ENCODE measurements at regions not wholly inside any gene's neighbourhood (a gene's known extent, or its start where the extent isn't known, plus 50 kb on each side); places are given as distances from the start of the nearest gene placed in this dataset.
"Not testable (repeated sequence)": the region's sequence is repeated elsewhere in the genome, so short reads cannot be mapped to it uniquely, and the experiment has no call there.

DNA sequence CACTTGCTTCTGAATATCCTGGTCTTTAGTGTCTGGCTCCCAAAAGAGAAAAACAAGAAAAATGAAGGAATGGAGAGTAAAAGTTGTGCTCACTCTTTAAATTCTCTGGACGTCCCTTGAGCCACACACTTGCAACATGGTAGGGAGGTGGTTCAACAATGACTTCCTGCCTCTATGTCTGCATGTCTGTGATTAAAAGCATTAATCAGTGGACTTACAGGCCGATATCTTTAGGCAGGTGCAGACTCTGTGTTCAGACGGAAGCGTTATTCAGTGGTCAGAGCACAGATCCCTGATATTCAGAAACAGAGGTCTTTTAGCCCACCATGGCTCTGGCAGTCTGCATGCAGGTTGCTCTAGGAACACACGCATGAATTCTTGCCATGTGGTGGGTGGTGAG lies 1920.0 kb upstream of the RAG2 start:
- Histone ChIP-seq H3K27me3 (no peaks in the 10 kb centered on the region), H3K27ac (no peak overlapping the region), H3K36me3 (no peaks in the 10 kb centered on the region), H3K4me3 (ENCODE audit: low read depth in 1 of 2, low read length in 1 of 2) (no peak overlapping the region), H3K9me3 (no peaks in the 10 kb centered on the region), H3K4me1 (ENCODE audit: control insufficient read depth in 1 of 2, insufficient read depth in 1 of 2, low read depth in 1 of 2, low read length in 1 of 2) (no peaks in the 10 kb centered on the region)
- TF ChIP-seq, protein P1, sequence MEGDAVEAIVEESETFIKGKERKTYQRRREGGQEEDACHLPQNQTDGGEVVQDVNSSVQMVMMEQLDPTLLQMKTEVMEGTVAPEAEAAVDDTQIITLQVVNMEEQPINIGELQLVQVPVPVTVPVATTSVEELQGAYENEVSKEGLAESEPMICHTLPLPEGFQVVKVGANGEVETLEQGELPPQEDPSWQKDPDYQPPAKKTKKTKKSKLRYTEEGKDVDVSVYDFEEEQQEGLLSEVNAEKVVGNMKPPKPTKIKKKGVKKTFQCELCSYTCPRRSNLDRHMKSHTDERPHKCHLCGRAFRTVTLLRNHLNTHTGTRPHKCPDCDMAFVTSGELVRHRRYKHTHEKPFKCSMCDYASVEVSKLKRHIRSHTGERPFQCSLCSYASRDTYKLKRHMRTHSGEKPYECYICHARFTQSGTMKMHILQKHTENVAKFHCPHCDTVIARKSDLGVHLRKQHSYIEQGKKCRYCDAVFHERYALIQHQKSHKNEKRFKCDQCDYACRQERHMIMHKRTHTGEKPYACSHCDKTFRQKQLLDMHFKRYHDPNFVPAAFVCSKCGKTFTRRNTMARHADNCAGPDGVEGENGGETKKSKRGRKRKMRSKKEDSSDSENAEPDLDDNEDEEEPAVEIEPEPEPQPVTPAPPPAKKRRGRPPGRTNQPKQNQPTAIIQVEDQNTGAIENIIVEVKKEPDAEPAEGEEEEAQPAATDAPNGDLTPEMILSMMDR (IDR thresholded peaks at IDR 0.05) = no peak

DNA sequence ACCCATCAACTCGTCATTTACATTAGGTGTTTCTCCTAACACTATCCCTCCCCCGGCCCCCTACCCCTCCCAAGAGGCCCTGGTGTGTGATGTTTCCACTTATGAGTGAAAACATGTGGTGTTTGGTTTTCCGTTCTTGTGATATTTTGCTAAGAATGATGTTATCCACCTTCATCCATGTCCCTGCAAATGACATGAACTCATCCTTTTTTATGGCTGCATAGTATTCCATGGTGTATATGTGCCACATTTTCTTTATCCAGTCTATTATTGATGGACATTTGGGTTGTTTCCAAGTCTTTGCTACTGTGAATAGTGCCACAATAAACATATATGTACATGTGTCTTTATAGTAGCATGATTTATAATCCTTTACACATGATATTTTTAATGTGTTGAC lies 1914.8 kb upstream of the RAG2 start:
- not testable (repeated sequence) for H3K4me1 ChIP-seq (ENCODE audit: control insufficient read depth in 1 of 2, insufficient read depth in 1 of 2, low read depth in 1 of 2, low read length in 1 of 2); H3K36me3 ChIP-seq

DNA sequence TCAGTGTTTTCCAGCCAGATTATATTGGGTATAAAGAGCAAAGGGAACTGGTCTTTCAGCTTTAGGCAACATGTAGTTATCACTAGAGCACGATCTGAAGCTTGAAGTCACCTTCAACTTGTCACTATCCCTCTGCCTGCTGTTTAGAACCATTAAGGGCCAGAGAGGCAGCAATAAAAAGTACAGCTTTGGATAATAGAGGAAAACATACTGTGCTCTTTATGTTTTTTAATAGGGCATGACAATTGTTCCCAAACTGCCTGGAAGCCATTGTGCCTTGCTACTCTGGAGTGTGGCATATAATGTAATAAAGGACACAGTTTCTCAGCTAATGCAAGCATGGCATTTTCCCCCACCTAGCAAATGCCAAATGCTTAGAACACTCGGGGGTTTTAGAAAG lies 1912.0 kb upstream of the RAG2 start:
- Histone ChIP-seq H3K4me3 (ENCODE audit: low read depth in 1 of 2, low read length in 1 of 2) (no peak overlapping the region), H3K27ac (no peak overlapping the region), H3K36me3 (no peaks in the 10 kb centered on the region), H3K27me3 (no peaks in the 10 kb centered on the region), H3K9me3 (no peaks in the 10 kb centered on the region), H3K4me1 (ENCODE audit: control insufficient read depth in 1 of 2, insufficient read depth in 1 of 2, low read depth in 1 of 2, low read length in 1 of 2) (no peaks in the 10 kb centered on the region)
- TF ChIP-seq, protein P1 (IDR thresholded peaks at IDR 0.05) = no peak

More for the DNA sequence above, 1914.8 kb upstream of the RAG2 start:
- not testable (repeated sequence) for H3K27ac ChIP-seq; H3K4me3 ChIP-seq (ENCODE audit: low read depth in 1 of 2, low read length in 1 of 2); H3K27me3 ChIP-seq; H3K9me3 ChIP-seq

DNA sequence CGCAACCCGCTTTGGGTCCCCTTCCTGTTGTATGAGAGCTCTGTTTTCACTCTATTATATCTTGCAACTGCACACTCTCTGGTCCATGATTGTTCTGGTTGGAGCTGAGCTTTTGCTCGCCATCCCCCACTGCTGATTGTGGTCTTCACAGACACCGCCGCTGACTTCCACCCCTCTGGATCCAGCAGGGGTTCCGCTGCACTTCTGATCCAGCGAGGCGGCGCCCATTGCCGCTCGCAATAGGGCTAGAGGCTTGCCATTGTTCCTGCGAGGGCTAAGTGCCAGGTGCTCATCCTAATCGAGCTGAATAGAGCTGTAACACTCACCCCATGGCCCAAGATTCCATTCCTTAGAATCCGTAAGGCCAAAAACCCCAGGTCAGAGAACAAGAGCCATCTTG lies 1905.8 kb upstream of the RAG2 start:
- Histone ChIP-seq H3K36me3 (no peaks in the 10 kb centered on the region), H3K27me3 (no peaks in the 10 kb centered on the region), H3K4me3 (ENCODE audit: low read depth in 1 of 2, low read length in 1 of 2) (no peak overlapping the region), H3K9me3 (no peaks in the 10 kb centered on the region), H3K27ac (no peak overlapping the region), H3K4me1 (ENCODE audit: control insufficient read depth in 1 of 2, insufficient read depth in 1 of 2, low read depth in 1 of 2, low read length in 1 of 2) (no peaks in the 10 kb centered on the region)
- TF ChIP-seq, protein P1 (IDR thresholded peaks at IDR 0.05) = no peak

DNA sequence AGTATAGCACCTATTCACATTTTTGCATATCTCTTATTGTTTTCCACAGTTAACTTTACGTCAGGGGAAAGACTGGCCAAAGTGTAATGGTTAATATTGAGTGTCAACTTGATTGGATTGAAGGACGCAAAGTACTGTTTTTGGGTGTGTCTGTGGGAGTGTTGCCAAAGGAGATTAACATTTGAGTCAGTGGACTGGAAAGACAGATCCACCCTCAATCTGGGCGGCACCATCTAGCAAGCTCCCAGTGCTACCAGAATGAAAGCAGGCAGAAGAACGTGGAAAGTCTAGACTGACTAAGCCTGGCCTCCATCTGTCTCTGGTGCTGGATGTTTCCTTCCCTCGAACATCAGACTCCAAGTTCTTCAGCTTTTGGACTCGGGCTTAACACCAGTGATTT lies 1900.7 kb upstream of the RAG2 start:
- H3K4me3 ChIP-seq (ENCODE audit: low read depth in 1 of 2, low read length in 1 of 2) = no peak overlapping the region
- no peak overlapping the region for H3K27ac ChIP-seq
- H3K36me3 ChIP-seq = no peaks in the 10 kb centered on the region
- TF ChIP-seq, protein P1 (IDR thresholded peaks at IDR 0.05) = no peak
- no peaks in the 10 kb centered on the region for H3K27me3 ChIP-seq
- H3K9me3 ChIP-seq = no peaks in the 10 kb centered on the region
- no peaks in the 10 kb centered on the region for H3K4me1 ChIP-seq (ENCODE audit: control insufficient read depth in 1 of 2, insufficient read depth in 1 of 2, low read depth in 1 of 2, low read length in 1 of 2)

DNA sequence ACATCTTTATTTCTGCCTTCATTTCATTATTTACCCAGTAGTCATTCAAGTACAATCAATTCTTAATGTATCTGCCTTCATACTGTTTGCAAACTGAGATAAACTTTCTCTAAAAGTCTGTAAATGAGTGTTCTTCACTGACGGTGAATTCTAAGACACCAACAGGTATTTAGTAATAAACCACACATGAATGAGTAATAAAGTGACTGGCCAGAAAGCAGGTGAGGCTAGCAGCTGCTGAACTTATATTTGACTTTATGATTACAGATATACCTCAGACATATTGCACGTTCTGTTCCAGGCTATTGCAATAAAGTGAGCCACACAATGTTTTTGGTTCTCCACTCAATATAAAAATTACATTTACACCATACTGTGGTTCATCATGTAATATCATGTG lies 1894.0 kb upstream of the RAG2 start:
- Histone ChIP-seq H3K27me3 (no peaks in the 10 kb centered on the region), H3K9me3 (no peaks in the 10 kb centered on the region), H3K4me1 (ENCODE audit: control insufficient read depth in 1 of 2, insufficient read depth in 1 of 2, low read depth in 1 of 2, low read length in 1 of 2) (no peaks in the 10 kb centered on the region), H3K36me3 (no peaks in the 10 kb centered on the region), H3K27ac (no peak overlapping the region), H3K4me3 (ENCODE audit: low read depth in 1 of 2, low read length in 1 of 2) (no peak overlapping the region)
- TF ChIP-seq, protein P1 (IDR thresholded peaks at IDR 0.05) = no peak

All from neutrophil (primary cell).